ENCODE measurements at regions not wholly inside any gene's neighbourhood (a gene's known extent, or its start where the extent isn't known, plus 50 kb on each side); places are given as distances from the start of the nearest gene placed in this dataset.
"Not testable (repeated sequence)": the region's sequence is repeated elsewhere in the genome, so short reads cannot be mapped to it uniquely, and the experiment has no call there.

GRCh38 chr5:120327180-120327579, 136.9 kb upstream of the PRR16 start:
- DNase-seq = no peak
- no peak for ATAC-seq
- Mint-ChIP-seq H3K27me3 (no peaks in the 10 kb centered on the region), H3K27ac (no peak overlapping the region), H3K9me3 (ENCODE audit: low read depth) (peaks cover 10% of the 10 kb centered on the region), H3K4me3 (no peak overlapping the region), H3K4me1 (no peaks in the 10 kb centered on the region), H3K36me3 (no peaks in the 10 kb centered on the region)
- CTCF ChIA-PET = no interaction called here

- H3K9me3 Mint-ChIP-seq (ENCODE audit: low read depth) = peaks cover 11% of the 10 kb centered on the region
- ATAC-seq = no peak
- no peak overlapping the region for H3K4me3 Mint-ChIP-seq
- DNase-seq = no peak
- CTCF ChIA-PET = no interaction called here
- no peaks in the 10 kb centered on the region for H3K27me3 Mint-ChIP-seq
- no peak overlapping the region for H3K27ac Mint-ChIP-seq
- no peaks in the 10 kb centered on the region for H3K4me1 Mint-ChIP-seq
- no peaks in the 10 kb centered on the region for H3K36me3 Mint-ChIP-seq
Observed at GRCh38 chr5:120329095-120329494, 135.0 kb upstream of the PRR16 start.

GRCh38 chr5:120330558-120330957, 133.5 kb upstream of the PRR16 start:
- ATAC-seq = no peak
- Mint-ChIP-seq H3K27me3 (no peaks in the 10 kb centered on the region), H3K27ac (no peak overlapping the region), H3K9me3 (ENCODE audit: low read depth) (peaks cover 8% of the 10 kb centered on the region), H3K36me3 (no peaks in the 10 kb centered on the region), H3K4me1 (no peaks in the 10 kb centered on the region), H3K4me3 (no peak overlapping the region)
- DNase-seq = no peak
- CTCF ChIA-PET = no interaction called here

- Mint-ChIP-seq H3K36me3 (no peaks in the 10 kb centered on the region), H3K4me1 (no peaks in the 10 kb centered on the region), H3K27me3 (no peaks in the 10 kb centered on the region), H3K4me3 (no peak overlapping the region), H3K9me3 (ENCODE audit: low read depth) (peaks cover 7% of the 10 kb centered on the region), H3K27ac (no peak overlapping the region)
- CTCF ChIA-PET = no interaction called here
- DNase-seq (no peak), ATAC-seq (no peak)
Observed at GRCh38 chr5:120344181-120344580, 119.9 kb upstream of the PRR16 start.

DNA sequence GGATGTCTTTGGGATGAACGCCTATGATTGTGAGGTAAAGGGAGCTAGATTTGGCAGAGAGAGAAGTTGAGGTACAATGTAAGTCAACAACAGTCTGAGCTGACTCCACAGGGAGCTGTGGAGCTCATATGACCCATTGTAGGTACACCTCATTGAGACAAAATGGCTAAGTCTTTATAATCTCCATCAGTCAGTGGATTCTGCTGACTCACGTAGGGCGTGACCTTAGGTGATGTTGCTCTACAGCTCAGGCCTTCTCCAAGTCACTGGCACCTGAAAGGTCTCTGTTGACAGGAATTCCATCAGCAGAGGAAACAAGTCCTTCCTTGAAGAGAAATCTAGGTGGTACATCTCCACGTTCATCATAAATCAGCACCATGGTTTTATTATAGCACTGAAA, 118.2 kb upstream of the PRR16 start:
- Mint-ChIP-seq H3K27ac (no peak overlapping the region), H3K9me3 (ENCODE audit: low read depth) (peaks cover 9% of the 10 kb centered on the region), H3K4me3 (no peak overlapping the region), H3K36me3 (no peaks in the 10 kb centered on the region), H3K4me1 (no peaks in the 10 kb centered on the region), H3K27me3 (no peaks in the 10 kb centered on the region)
- ATAC-seq = no peak
- no peak for DNase-seq
- CTCF ChIA-PET = no interaction called here

DNA sequence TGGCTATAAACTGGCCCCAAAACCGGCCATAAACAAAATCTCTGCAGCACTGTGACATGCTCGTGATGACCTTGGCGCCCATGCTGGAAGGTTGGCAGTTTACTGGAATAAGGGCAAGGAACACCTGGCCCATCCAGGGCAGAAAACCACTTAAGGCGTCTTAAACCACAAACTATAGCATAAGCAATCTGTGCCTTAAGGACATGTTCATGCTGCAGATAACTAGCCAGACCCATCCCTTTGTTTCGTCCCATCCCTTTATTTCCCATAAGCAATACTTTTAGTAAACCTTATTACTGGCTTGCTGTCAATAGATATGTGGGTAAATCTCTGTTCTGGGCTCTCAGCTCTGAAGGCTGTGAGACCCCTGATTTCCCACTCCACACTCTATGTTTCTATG, 113.0 kb upstream of the PRR16 start:
- DNase-seq; H3K4me1 Mint-ChIP-seq; ATAC-seq; CTCF ChIA-PET; H3K27me3 Mint-ChIP-seq; H3K27ac Mint-ChIP-seq; H3K4me3 Mint-ChIP-seq; H3K9me3 Mint-ChIP-seq (ENCODE audit: low read depth); H3K36me3 Mint-ChIP-seq: not testable (repeated sequence)

DNA sequence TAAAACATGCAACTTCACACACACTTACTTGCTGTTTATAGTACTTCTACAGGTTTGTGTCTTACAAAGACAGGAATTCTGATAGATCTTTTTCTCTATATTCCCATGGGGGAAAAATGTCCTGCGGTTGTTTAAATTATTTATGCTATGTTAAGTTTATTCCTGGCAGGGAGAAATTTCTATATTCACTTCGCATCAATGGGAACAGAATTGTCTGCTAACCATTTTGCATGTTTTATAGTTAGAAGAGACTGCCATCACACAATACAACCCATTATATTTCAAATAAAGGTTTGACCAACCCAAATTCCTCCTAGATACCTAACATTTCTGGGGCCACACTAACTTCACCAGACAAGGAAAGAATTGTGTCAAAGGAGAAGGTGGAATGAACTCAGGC, 110.0 kb upstream of the PRR16 start:
- Mint-ChIP-seq H3K27ac (no peak overlapping the region), H3K4me3 (no peak overlapping the region), H3K27me3 (no peaks in the 10 kb centered on the region), H3K36me3 (no peaks in the 10 kb centered on the region), H3K4me1 (no peaks in the 10 kb centered on the region), H3K9me3 (ENCODE audit: low read depth) (peaks cover 6% of the 10 kb centered on the region)
- CTCF ChIA-PET = no interaction called here
- no peak for DNase-seq
- no peak for ATAC-seq

DNA sequence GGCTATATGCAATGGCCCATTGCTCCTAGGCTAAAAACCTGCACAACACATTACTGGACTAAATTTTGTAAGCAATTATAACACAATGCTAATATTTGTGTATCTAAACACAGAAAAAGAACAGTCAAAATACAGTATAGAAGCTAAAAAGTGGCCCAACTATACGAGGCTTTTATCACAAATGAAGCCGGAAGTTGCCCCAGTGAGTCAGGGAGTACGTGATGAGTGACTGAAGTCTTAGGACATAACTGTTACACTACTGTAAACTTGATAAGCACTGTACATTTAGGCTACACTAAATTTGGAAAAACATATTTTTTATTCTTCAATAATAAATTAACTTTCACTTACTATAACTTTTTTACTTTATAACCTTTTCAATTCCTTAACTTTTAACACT, 105.2 kb upstream of the PRR16 start:
- ATAC-seq (no peak), DNase-seq (no peak)
- Mint-ChIP-seq H3K27ac (no peak overlapping the region), H3K36me3 (no peaks in the 10 kb centered on the region), H3K27me3 (no peaks in the 10 kb centered on the region), H3K4me3 (no peak overlapping the region), H3K9me3 (ENCODE audit: low read depth) (no peaks in the 10 kb centered on the region), H3K4me1 (no peaks in the 10 kb centered on the region)
- CTCF ChIA-PET = no interaction called here

GRCh38 chr5:120361941-120362340, 102.2 kb upstream of the PRR16 start:
- no peak for ATAC-seq
- H3K9me3 Mint-ChIP-seq (ENCODE audit: low read depth) = no peaks in the 10 kb centered on the region
- CTCF ChIA-PET = no interaction called here
- no peaks in the 10 kb centered on the region for H3K4me1 Mint-ChIP-seq
- no peaks in the 10 kb centered on the region for H3K27me3 Mint-ChIP-seq
- no peak overlapping the region for H3K4me3 Mint-ChIP-seq
- H3K27ac Mint-ChIP-seq = no peak overlapping the region
- no peaks in the 10 kb centered on the region for H3K36me3 Mint-ChIP-seq
- no peak for DNase-seq

- CTCF ChIA-PET = no interaction called here
Observed at GRCh38 chr5:120362426-120362825, 101.7 kb upstream of the PRR16 start.

GRCh38 chr5:120365656-120366446, 98.2 kb upstream of the PRR16 start:
- Mint-ChIP-seq H3K4me1 (no peaks in the 10 kb centered on the region), H3K9me3 (ENCODE audit: low read depth) (no peaks in the 10 kb centered on the region), H3K4me3 (no peak overlapping the region), H3K27me3 (no peaks in the 10 kb centered on the region), H3K27ac (no peak overlapping the region), H3K36me3 (no peaks in the 10 kb centered on the region)
- CTCF ChIA-PET = no interaction called here
- ATAC-seq (no peak), DNase-seq (no peak)

More at GRCh38 chr5:120362426-120362825, 101.7 kb upstream of the PRR16 start:
- Mint-ChIP-seq H3K4me1 (no peaks in the 10 kb centered on the region), H3K9me3 (ENCODE audit: low read depth) (no peaks in the 10 kb centered on the region), H3K27ac (no peak overlapping the region), H3K27me3 (no peaks in the 10 kb centered on the region), H3K4me3 (no peak overlapping the region), H3K36me3 (no peaks in the 10 kb centered on the region)
- DNase-seq (no peak), ATAC-seq (no peak)

GRCh38 chr5:120367896-120368634, 96.0 kb upstream of the PRR16 start:
- Mint-ChIP-seq H3K36me3 (no peaks in the 10 kb centered on the region), H3K9me3 (ENCODE audit: low read depth) (no peaks in the 10 kb centered on the region), H3K4me3 (no peak overlapping the region), H3K27me3 (no peaks in the 10 kb centered on the region), H3K27ac (no peak overlapping the region), H3K4me1 (no peaks in the 10 kb centered on the region)
- CTCF ChIA-PET = no interaction called here
- ATAC-seq (no peak), DNase-seq (no peak)

GRCh38 chr5:120368923-120369715, 95.0 kb upstream of the PRR16 start:
- H3K9me3 Mint-ChIP-seq (ENCODE audit: low read depth) = no peaks in the 10 kb centered on the region
- CTCF ChIA-PET = no interaction called here
- H3K27ac Mint-ChIP-seq = no peak overlapping the region
- no peaks in the 10 kb centered on the region for H3K4me1 Mint-ChIP-seq
- H3K4me3 Mint-ChIP-seq = no peak overlapping the region
- no peaks in the 10 kb centered on the region for H3K27me3 Mint-ChIP-seq
- DNase-seq (no peak), ATAC-seq (no peak)
- no peaks in the 10 kb centered on the region for H3K36me3 Mint-ChIP-seq

DNA sequence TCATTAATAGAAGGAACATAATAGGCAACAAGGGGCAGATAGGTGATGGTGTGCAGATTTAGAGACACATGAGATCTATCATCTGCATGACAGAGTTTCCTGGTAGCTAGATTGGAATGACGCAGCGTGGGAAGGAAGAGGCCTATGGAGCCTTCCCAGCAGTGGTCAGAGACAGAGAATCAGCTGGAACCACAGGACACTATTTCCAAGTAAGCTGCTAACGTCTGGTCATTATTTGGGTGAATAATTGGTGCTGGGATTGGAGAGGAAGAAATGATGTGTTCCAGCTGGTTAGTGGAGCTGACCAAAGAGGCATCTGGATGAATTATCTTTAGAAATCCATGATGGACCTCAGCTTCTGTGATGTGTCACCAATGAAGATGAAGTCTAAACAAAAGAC, 91.2 kb upstream of the PRR16 start:
- ATAC-seq (no peak), DNase-seq (no peak)
- Mint-ChIP-seq H3K36me3 (no peaks in the 10 kb centered on the region), H3K27me3 (no peaks in the 10 kb centered on the region), H3K4me3 (no peak overlapping the region), H3K9me3 (ENCODE audit: low read depth) (peaks cover 4% of the 10 kb centered on the region), H3K27ac (no peak overlapping the region), H3K4me1 (no peaks in the 10 kb centered on the region)
- CTCF ChIA-PET = no interaction called here
